Spleen (tissue), 7 donors: ENCODE measurements at regions not wholly inside any gene's neighbourhood (a gene's known extent, or its start where the extent isn't known, plus 50 kb on each side); places are given as distances from the start of the nearest gene placed in this dataset.

Source experiments
- CTCF ChIP-seq, 11 experiments: fragments of 200-600 bp in 7 of 11; fragments of 450-650 bp in 4 of 11; sonication (generic) in 4 of 11; IDR thresholded peaks in 8 of 11; conservative IDR thresholded peaks in 3 of 11; 1 replicate in 7 of 11; 2 replicates in 4 of 11; pipeline versions ENCODE4 v1.4.0 to v1.8.0; 2016 to 2021; ENCODE audit warnings: antibody characterized with exemption in 11 of 11, inconsistent platforms in 4 of 11, mild to moderate bottlenecking in 1 of 11
- POLR2AphosphoS5 ChIP-seq, 3 donors: sonication (generic); formaldehyde crosslinking; IDR thresholded peaks; one replicate each; pipeline ENCODE4 v1.5.1; 2017; ENCODE audit warnings: antibody characterized with exemption in 3 of 3
- donor health status: DM: no; HTN: no; CAD: no; lungs with moderate emphysema.
- donor health status: DM: no; HTN: no; CAD: no.
- donor health status: DM: no; HTN: no; CAD: no.

- no peak for TF ChIP-seq POLR2AphosphoS5 (IDR thresholded peaks at IDR 0.05)
- TF ChIP-seq CTCF (IDR thresholded peaks at IDR 0.05 in 8 of 11, conservative IDR thresholded peaks at IDR 0.05 in 3 of 11), result no peak
Observed at GRCh38 chr13:22961835-22962537, 218.8 kb upstream of the SGCG start.
